HG03066 (cell line): ENCODE measurements at regions not wholly inside any gene's neighbourhood (a gene's known extent, or its start where the extent isn't known, plus 50 kb on each side); places are given as distances from the start of the nearest gene placed in this dataset.
"Not testable (repeated sequence)": the region's sequence is repeated elsewhere in the genome, so short reads cannot be mapped to it uniquely, and the experiment has no call there.

Experiments
- ATAC-seq: cut with Tn5 transposase; IDR thresholded peaks from one replicate; pipeline ENCODE4 v1.9.1; 2021; ENCODE audit warnings: low read depth; ENCODE audit not compliant: unreplicated experiment

GRCh38 chr15:26197719-26198118, 334.6 kb upstream of the ATP10A start:
- no peak for ATAC-seq

GRCh38 chr15:26197060-26197459, 333.9 kb upstream of the ATP10A start:
- no peak for ATAC-seq

- ATAC-seq: no peak
Observed at GRCh38 chr15:26191193-26191592, 328.1 kb upstream of the ATP10A start.

- ATAC-seq: not testable (repeated sequence)
Observed at GRCh38 chr15:26186138-26186537, 323.0 kb upstream of the ATP10A start.

- ATAC-seq: no peak
Observed at GRCh38 chr15:26182441-26182840, 319.3 kb upstream of the ATP10A start.

- ATAC-seq: no peak
Observed at GRCh38 chr15:26179906-26180305, 316.8 kb upstream of the ATP10A start.

GRCh38 chr15:26178640-26179220, 315.6 kb upstream of the ATP10A start:
- ATAC-seq: no peak

- no peak for ATAC-seq
Observed at GRCh38 chr15:26177816-26178215, 314.7 kb upstream of the ATP10A start.

- ATAC-seq: no peak
Observed at GRCh38 chr15:26176831-26177230, 313.7 kb upstream of the ATP10A start.

- no peak for ATAC-seq
Observed at GRCh38 chr15:26171266-26171665, 308.1 kb upstream of the ATP10A start.

- no peak for ATAC-seq
Observed at GRCh38 chr15:26166429-26166828, 303.3 kb upstream of the ATP10A start.

GRCh38 chr15:26165546-26165945, 302.4 kb upstream of the ATP10A start:
- no peak for ATAC-seq

GRCh38 chr15:26160343-26160742, 297.2 kb upstream of the ATP10A start:
- ATAC-seq: no peak

- no peak for ATAC-seq
Observed at GRCh38 chr15:26158176-26158575, 295.0 kb upstream of the ATP10A start.

GRCh38 chr15:26157081-26157480, 294.0 kb upstream of the ATP10A start:
- no peak for ATAC-seq

- ATAC-seq: no peak
Observed at GRCh38 chr15:26156051-26156450, 292.9 kb upstream of the ATP10A start.

GRCh38 chr15:26148156-26148860, 285.2 kb upstream of the ATP10A start:
- ATAC-seq: no peak

GRCh38 chr15:26146202-26146601, 283.1 kb upstream of the ATP10A start:
- no peak for ATAC-seq

- ATAC-seq: no peak
Observed at GRCh38 chr15:26145796-26146195, 282.7 kb upstream of the ATP10A start.

- ATAC-seq: no peak
Observed at GRCh38 chr15:26144836-26145235, 281.7 kb upstream of the ATP10A start.

GRCh38 chr15:26143221-26143620, 280.1 kb upstream of the ATP10A start:
- ATAC-seq: no peak

GRCh38 chr15:26134812-26135211, 271.7 kb upstream of the ATP10A start:
- ATAC-seq: no peak
